Urinary bladder (tissue), 3 donors: ENCODE measurements at regions not wholly inside any gene's neighbourhood (a gene's known extent, or its start where the extent isn't known, plus 50 kb on each side); places are given as distances from the start of the nearest gene placed in this dataset.

Experiments used
- DNase-seq: peaks from one replicate; pipeline ENCODE4 v3.0.0-alpha.2; 2015; ENCODE audit errors: extremely low spot score
- H3K27ac ChIP-seq: one replicate; pipeline ENCODE4 v1.5.1; 2013; ENCODE audit warnings: low read depth, mild to moderate bottlenecking, moderate library complexity
- H3K36me3 ChIP-seq: one replicate; pipeline ENCODE4 v1.6.1; 2013; ENCODE audit warnings: mild to moderate bottlenecking, moderate library complexity; ENCODE audit not compliant: insufficient read depth
- H3K4me1 ChIP-seq: one replicate; pipeline ENCODE4 v1.6.1; 2013; ENCODE audit warnings: mild to moderate bottlenecking, moderate library complexity; ENCODE audit not compliant: insufficient read depth
- H3K4me3 ChIP-seq: one replicate; pipeline ENCODE4 v1.5.1; 2013; ENCODE audit warnings: low read depth, low read length
- WGBS: extraction: QIAGEN DNeasy Blood & Tissue Kit; methylation state at CpG from one replicate; pipeline ENCODE4 v1.1.7; 2013; 5-methylcytosine and 5-hydroxymethylcytosine counted together
- donor health status: healthy with polysubstance abuse.
- donor health status: healthy.

DNA sequence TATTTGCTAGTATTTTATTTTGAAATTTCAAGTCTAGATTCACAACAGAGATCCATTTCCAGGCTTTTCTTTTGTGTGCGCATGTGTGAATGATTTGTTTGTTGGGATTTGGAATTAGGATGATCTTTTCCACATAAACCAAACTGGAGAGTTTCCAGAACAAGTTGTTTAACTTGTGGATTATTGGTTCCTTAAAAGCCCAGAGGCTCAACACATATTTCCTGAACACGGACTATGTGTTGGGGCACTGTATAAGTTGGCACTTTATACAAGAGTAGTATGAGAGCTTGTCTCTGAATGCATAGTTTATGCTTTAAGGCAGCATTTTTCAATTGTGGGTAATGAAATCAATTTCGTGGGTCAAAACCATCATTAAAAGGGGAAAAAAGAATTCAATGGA lies 67.3 kb upstream of the FUT8 start:
- H3K4me3 ChIP-seq: no peak overlapping the region
- 61% methylated on average over 3 of the region's 3 CpGs for WGBS
- no peaks in the 10 kb centered on the region for H3K36me3 ChIP-seq
- H3K4me1 ChIP-seq: no peaks in the 10 kb centered on the region
- no peak overlapping the region for H3K27ac ChIP-seq
- no peak for DNase-seq

- H3K4me3 ChIP-seq: no peak overlapping the region
- no peaks in the 10 kb centered on the region for H3K4me1 ChIP-seq
- no peak overlapping the region for H3K27ac ChIP-seq
- WGBS: 70% methylated on average over 5 of the region's 5 CpGs
- DNase-seq: no peak
- no peaks in the 10 kb centered on the region for H3K36me3 ChIP-seq
Measured at GRCh38 chr14:65346474-65346873, 66.1 kb upstream of the FUT8 start.

DNA sequence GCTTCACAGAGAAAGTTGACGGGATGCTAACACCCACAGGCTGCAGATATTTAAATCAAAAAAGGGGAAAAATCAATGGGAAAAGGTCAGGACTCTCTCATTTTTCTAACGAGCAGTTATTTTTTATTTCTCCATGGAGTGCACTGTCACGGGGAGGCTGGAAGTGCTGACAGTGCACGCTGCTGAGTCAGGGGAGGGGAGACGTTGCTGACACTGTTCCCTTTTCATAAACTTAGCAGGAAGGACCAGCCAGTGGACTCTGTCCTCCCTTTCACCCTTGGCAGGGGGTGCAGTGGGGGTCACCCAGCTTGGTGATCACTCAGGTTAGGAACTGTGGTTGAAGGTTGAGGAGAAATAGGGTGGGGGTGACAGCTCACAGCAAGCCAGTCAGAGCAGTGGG lies 65.6 kb upstream of the FUT8 start:
- Histone ChIP-seq H3K4me1 (no peaks in the 10 kb centered on the region), H3K36me3 (no peaks in the 10 kb centered on the region), H3K4me3 (no peak overlapping the region), H3K27ac (no peak overlapping the region)
- DNase-seq: no peak
- 44% methylated on average over 5 of the region's 5 CpGs for WGBS

DNA sequence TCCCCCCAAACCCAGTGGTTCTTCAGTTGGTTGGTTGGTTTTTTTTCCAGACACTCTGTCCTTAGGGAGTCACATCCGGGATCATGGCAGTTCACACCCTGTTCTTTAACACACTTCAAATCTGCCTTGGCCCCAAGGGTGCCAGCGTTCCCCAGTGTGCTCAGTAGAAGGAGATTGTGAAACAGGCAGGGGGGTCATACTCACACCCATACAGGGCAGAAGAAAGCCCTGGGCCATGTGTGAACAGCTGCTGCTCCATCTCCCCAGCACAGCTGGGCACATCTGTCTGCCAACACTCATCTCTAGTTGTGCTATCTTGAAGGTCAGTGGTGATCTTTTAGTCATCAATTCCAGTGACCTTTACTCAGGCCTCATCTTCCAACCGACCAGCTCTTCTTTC lies 64.4 kb upstream of the FUT8 start:
- no peaks in the 10 kb centered on the region for H3K36me3 ChIP-seq
- no peak overlapping the region for H3K4me3 ChIP-seq
- no peak overlapping the region for H3K27ac ChIP-seq
- DNase-seq: no peak
- H3K4me1 ChIP-seq: no peaks in the 10 kb centered on the region
- 62% methylated on average over 3 of the region's 3 CpGs for WGBS

GRCh38 chr14:65349100-65349499 lies 63.4 kb upstream of the FUT8 start:
- 76% methylated on average over 4 of the region's 4 CpGs for WGBS
- no peaks in the 10 kb centered on the region for H3K4me1 ChIP-seq
- H3K36me3 ChIP-seq: no peaks in the 10 kb centered on the region
- no peak overlapping the region for H3K4me3 ChIP-seq
- DNase-seq: no peak
- H3K27ac ChIP-seq: no peak overlapping the region

GRCh38 chr14:65351493-65352194 lies 60.9 kb upstream of the FUT8 start:
- H3K4me1 ChIP-seq: no peaks in the 10 kb centered on the region
- 89% methylated on average over 6 of the region's 6 CpGs for WGBS
- DNase-seq: no peak
- H3K27ac ChIP-seq: no peak overlapping the region
- no peak overlapping the region for H3K4me3 ChIP-seq
- H3K36me3 ChIP-seq: no peaks in the 10 kb centered on the region

GRCh38 chr14:65352964-65353530 lies 59.5 kb upstream of the FUT8 start:
- 80% methylated on average over 2 of the region's 2 CpGs for WGBS
- no peak for DNase-seq
- no peak overlapping the region for H3K4me3 ChIP-seq
- H3K27ac ChIP-seq: no peak overlapping the region
- H3K4me1 ChIP-seq: peaks cover 1% of the 10 kb centered on the region
- H3K36me3 ChIP-seq: no peaks in the 10 kb centered on the region

DNA sequence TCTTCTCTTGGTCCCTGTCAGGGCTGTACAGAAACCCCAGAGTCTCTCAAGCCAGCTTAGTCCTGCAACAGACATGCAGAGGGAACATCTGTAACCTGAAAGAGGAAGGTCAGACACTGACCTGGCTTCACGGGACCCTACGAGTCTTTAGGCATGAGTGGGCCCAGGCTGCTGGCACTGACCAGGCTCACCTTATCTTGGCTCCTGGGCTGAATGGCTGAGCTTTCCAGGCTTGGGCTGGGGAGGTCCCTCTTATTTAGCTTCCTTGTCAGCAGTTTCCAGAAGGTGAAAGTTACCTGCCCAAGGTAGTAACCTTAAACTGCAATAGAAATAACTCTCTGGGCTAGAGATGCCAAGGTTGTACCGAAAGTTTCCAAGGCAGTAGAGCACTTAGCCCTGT lies 58.4 kb upstream of the FUT8 start:
- WGBS: 95% methylated on average over 3 of the region's 3 CpGs
- no peaks in the 10 kb centered on the region for H3K36me3 ChIP-seq
- H3K4me3 ChIP-seq: no peak overlapping the region
- H3K27ac ChIP-seq: no peak overlapping the region
- peaks cover 1% of the 10 kb centered on the region for H3K4me1 ChIP-seq
- DNase-seq: no peak

- 77% methylated on average over 4 of the region's 4 CpGs for WGBS
- DNase-seq: no peak
- Histone ChIP-seq H3K4me3 (no peak overlapping the region), H3K36me3 (no peaks in the 10 kb centered on the region), H3K27ac (no peak overlapping the region), H3K4me1 (peaks cover 1% of the 10 kb centered on the region)
Measured at GRCh38 chr14:65354715-65355114, 57.8 kb upstream of the FUT8 start.

GRCh38 chr14:65356327-65356836 lies 56.1 kb upstream of the FUT8 start:
- H3K27ac ChIP-seq: no peak overlapping the region
- no peaks in the 10 kb centered on the region for H3K36me3 ChIP-seq
- no peak overlapping the region for H3K4me3 ChIP-seq
- H3K4me1 ChIP-seq: peaks cover 1% of the 10 kb centered on the region
- no peak for DNase-seq
- WGBS: 75% methylated on average over 5 of the region's 5 CpGs

DNA sequence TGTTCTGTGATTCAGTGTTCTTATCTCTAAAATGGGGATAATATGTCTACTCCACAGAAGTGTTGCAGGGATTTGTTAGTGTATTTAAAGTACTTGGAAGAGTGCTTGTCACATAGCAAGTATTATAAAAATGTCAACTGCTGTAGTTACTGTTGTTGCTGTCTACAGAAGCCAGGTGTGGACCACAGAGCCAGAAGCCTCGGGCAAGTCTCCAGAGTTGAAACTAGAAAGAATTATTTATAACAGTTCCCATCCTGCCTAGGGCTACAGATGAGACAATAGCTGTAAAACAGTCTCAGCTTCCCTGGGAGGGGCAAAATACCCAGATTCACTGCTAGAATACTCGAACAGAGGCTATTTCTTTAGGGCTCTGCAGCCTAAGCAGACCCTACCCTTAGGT lies 55.4 kb upstream of the FUT8 start:
- 23% methylated on average over 2 of the region's 2 CpGs for WGBS
- no peak for DNase-seq
- no peaks in the 10 kb centered on the region for H3K36me3 ChIP-seq

DNA sequence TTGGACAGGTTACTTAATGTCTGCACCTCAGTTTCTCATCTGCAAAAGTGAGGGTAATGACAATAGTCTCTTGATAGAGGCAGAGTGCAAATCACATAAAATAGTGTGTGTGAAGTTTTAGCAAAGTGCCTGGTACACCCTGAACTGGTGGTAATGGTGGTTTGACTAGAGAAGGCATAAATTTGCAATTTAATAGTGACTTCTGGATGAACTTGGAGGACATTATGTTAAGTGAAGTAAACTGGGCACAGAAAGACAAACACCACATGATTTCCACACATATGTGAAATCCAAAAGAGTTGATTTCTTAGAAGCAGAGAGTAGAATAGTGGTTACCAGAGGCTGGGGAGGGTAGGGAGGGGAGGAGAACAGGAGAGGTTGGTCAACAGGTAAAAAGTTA lies 54.8 kb upstream of the FUT8 start:
- DNase-seq: no peak
- no peaks in the 10 kb centered on the region for H3K36me3 ChIP-seq
- no peak overlapping the region for H3K4me3 ChIP-seq
- peaks cover 1% of the 10 kb centered on the region for H3K4me1 ChIP-seq
- H3K27ac ChIP-seq: no peak overlapping the region

More for the DNA sequence above, 55.4 kb upstream of the FUT8 start:
- H3K4me1 ChIP-seq: peaks cover 1% of the 10 kb centered on the region
- H3K4me3 ChIP-seq: no peak overlapping the region
- H3K27ac ChIP-seq: no peak overlapping the region

- WGBS: 56% methylated on average over 3 of the region's 3 CpGs
- no peak for DNase-seq
- H3K27ac ChIP-seq: no peak overlapping the region
- H3K4me1 ChIP-seq: peaks cover 1% of the 10 kb centered on the region
- no peaks in the 10 kb centered on the region for H3K36me3 ChIP-seq
- no peak overlapping the region for H3K4me3 ChIP-seq
Measured at GRCh38 chr14:65359503-65359902, 53.0 kb upstream of the FUT8 start.

- H3K4me3 ChIP-seq: no peak overlapping the region
- no peaks in the 10 kb centered on the region for H3K36me3 ChIP-seq
- H3K4me1 ChIP-seq: peaks cover 1% of the 10 kb centered on the region
- WGBS: 48% methylated on average over 2 of the region's 2 CpGs
- no peak for DNase-seq
- no peak overlapping the region for H3K27ac ChIP-seq
Measured at GRCh38 chr14:65360144-65360784, 52.3 kb upstream of the FUT8 start.
